ENCODE measurements at regions not wholly inside any gene's neighbourhood (a gene's known extent, or its start where the extent isn't known, plus 50 kb on each side); places are given as distances from the start of the nearest gene placed in this dataset.

DNA sequence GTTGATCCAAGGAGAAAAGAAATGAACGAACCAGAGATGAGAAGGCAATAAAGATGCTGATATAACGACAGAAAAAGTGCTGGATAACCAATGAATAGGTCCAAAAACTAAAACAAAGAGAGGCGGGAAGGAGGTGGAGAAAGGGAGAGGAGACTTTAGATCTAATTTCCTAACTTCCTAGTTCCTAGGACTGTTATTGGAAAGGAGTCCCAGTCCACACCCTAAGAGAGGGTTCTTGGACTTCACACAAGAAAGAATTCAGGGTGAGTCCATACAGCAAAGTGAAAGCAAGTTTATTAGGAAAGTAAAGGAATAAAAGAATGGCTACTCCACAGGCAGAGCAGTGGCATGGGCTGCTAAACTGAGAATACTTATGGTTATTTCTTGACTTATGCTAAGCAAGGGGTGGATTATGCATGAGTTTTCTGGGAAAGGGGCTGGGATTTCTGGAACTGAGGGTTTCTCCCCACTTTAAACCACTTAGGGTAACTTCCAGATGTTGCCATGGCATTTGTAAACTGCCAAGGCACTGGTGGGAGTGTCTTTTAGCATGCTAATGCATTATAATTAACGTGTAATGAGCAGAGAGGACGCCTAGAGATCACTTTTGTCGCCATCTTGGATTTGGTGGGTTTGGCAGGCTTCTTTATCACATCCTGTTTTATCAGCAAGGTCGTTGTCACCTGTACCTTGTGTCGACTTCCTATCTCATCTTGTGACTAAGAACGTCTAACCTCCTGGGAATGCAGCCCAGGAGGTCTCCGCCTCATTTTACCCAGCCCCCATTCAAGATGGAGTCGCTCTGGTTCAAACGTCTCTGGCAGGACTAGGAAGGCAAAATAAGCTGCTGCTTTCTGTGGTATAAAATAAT, 60.9 kb upstream of the RBM24 start:
- TF ChIP-seq, protein P1, sequence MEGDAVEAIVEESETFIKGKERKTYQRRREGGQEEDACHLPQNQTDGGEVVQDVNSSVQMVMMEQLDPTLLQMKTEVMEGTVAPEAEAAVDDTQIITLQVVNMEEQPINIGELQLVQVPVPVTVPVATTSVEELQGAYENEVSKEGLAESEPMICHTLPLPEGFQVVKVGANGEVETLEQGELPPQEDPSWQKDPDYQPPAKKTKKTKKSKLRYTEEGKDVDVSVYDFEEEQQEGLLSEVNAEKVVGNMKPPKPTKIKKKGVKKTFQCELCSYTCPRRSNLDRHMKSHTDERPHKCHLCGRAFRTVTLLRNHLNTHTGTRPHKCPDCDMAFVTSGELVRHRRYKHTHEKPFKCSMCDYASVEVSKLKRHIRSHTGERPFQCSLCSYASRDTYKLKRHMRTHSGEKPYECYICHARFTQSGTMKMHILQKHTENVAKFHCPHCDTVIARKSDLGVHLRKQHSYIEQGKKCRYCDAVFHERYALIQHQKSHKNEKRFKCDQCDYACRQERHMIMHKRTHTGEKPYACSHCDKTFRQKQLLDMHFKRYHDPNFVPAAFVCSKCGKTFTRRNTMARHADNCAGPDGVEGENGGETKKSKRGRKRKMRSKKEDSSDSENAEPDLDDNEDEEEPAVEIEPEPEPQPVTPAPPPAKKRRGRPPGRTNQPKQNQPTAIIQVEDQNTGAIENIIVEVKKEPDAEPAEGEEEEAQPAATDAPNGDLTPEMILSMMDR (conservative IDR thresholded peaks at IDR 0.05), result no peak
- TF ChIP-seq ZFX (IDR thresholded peaks at IDR 0.05), result no peak

Data from C4-2B (cell line).